LNCAP (cell line): ENCODE measurements at regions not wholly inside any gene's neighbourhood (a gene's known extent, or its start where the extent isn't known, plus 50 kb on each side); places are given as distances from the start of the nearest gene placed in this dataset.

ENCODE experiments used
- TF ChIP-seq, protein P1 (sequence below): fragments of 450-650 bp; IDR thresholded peaks from 2 replicates; pipeline ENCODE4 v1.5.1; 2017; ENCODE audit warnings: mild to moderate bottlenecking

GRCh38 chr16:5643855-5644531 lies 546.4 kb upstream of the EEF2KMT start:
- TF ChIP-seq, protein P1, sequence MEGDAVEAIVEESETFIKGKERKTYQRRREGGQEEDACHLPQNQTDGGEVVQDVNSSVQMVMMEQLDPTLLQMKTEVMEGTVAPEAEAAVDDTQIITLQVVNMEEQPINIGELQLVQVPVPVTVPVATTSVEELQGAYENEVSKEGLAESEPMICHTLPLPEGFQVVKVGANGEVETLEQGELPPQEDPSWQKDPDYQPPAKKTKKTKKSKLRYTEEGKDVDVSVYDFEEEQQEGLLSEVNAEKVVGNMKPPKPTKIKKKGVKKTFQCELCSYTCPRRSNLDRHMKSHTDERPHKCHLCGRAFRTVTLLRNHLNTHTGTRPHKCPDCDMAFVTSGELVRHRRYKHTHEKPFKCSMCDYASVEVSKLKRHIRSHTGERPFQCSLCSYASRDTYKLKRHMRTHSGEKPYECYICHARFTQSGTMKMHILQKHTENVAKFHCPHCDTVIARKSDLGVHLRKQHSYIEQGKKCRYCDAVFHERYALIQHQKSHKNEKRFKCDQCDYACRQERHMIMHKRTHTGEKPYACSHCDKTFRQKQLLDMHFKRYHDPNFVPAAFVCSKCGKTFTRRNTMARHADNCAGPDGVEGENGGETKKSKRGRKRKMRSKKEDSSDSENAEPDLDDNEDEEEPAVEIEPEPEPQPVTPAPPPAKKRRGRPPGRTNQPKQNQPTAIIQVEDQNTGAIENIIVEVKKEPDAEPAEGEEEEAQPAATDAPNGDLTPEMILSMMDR, result no peak

GRCh38 chr16:5642436-5642835 lies 544.8 kb upstream of the EEF2KMT start:
- TF ChIP-seq, protein P1, result no peak

- TF ChIP-seq, protein P1, result no peak
Measured at GRCh38 chr16:5642011-5642410, 544.4 kb upstream of the EEF2KMT start.

DNA sequence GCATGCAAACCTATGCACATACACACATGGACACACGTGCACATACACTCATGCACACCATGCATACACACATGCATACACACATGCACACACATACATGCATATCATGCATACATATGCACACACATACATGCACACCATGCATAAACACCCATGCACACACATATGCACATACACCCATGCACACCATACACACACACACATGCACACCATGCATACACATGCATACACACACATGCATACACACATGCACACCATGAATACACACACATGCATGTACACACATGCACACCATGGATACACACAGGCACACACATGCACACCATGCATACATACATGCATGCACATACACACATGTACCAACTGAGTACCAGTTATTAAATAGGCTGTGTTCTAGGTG lies 543.3 kb upstream of the EEF2KMT start:
- TF ChIP-seq, protein P1, result no peak

GRCh38 chr16:5639531-5639930 lies 541.9 kb upstream of the EEF2KMT start:
- TF ChIP-seq, protein P1, result no peak

DNA sequence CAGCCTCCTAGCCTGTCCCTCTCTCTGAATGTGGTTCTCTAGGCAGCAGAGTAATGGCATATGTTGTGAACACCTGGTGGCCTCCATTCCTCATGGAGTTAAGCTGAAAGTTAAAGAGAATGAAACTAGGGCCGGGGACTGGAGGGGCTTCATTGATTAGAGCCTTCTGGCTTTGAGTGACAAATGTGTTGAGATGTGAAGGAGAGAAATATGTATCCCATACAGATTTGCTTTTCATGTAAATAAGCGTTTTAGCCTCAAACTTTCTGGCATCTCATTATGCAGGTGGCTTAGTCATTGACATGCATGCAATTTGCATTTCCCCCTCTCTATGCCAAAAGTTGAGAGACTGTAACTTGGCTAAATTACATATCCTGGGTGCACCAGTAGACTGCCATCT lies 537.7 kb upstream of the EEF2KMT start:
- TF ChIP-seq, protein P1, result no peak

DNA sequence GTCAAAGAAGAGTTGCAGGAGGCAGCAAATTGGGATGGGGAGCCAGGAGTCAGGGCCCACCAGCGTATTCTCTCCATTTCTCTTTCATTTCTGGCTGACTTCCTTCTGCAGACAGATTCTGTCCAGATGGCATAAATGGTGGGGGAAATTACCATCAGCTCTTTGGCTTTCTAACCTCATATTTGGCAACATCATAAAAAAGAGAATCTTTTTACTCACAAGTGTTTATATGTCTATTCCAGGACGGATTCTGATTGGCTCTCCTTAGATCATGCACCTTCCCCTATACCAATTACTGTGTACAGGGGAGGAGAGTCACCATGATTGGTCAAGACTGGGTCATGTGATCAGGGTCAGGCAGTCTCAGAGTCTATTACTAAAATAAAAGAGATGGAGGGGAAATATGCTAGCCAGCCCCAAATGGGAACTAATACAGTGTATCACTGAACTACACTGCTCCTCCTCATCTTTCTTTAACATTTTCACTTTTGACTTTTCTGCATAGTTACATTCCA lies 537.1 kb upstream of the EEF2KMT start:
- TF ChIP-seq, protein P1, result no peak
